ENCODE measurements at regions not wholly inside any gene's neighbourhood (a gene's known extent, or its start where the extent isn't known, plus 50 kb on each side); places are given as distances from the start of the nearest gene placed in this dataset.

DNA sequence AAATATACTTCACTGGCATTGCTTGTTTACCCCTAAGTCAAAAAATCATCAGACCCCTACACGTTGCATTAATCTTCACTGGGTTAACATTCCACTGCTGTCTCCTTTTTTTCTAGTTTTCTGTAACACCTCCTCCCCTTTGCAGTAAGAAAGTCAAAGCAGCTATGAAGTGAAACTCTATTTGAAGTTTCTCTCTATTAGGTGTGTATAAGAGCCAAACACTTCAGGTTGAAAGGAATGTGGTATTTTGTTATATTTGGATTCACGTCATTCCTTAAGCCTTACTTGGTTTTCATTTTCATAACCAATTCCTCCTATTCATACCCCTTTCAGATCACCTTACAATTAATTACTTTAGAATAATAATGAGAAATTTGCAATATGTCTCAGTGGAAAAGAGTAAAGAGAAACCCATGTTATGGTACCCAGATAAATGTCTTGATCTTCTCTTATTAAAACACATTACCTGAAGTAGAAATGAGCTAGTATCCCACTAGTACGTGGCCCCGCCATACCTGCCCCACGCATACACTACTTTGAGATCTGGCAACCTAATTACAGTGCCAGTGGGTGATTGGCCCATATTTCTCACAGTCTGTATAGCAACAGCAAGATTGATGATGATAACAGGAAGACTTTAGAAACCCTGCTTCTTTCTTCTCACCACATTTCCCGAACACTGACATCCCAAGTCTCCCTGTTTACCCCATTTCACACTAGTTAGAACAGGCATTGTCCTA is 236.4 kb upstream of the RGS6 start:
- DNase-seq: no peak

DNA sequence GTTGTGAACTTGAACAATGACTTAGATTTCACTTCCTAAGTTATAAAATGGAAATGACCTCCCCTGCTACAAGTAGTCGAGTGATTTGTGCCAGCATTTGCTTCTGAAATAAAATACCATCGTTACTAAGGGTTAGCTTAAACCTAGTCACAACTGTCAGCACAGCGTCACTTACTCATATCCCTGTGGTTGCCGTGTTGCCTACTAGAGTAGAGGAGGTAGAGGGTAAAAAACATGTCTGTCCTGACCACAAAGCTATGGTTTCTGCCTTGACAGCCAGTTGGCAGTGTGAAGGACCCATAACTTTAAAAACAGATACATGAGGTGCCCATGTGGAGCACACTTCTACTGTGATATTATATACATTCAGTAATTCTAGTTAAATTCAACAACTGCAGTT is 234.2 kb upstream of the RGS6 start:
- no peak for DNase-seq

GRCh38 chr14:71698673-71699072 is 233.6 kb upstream of the RGS6 start:
- DNase-seq: no peak

- DNase-seq: no peak
These were observed 230.2 kb upstream of the RGS6 start for GRCh38 chr14:71701990-71702389.

DNA sequence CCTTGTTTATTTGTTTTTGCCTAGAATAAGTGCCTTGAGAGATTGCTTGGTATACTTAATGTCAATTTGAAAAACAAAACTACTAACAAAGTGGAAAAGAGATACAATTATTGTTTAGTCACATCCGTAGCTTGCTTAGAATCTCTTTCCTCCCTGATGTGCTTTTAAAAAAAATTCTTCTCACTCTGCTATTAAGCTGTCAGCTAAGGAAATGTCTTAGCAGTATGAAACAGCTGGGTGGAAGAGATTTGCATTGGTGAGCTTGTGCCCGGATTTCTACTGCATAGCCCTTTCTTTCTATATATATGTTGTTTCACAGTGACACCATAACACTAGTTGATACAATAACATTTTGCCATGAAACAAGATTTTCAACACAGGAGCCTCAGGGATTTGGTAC is 229.4 kb upstream of the RGS6 start:
- no peak for DNase-seq

DNA sequence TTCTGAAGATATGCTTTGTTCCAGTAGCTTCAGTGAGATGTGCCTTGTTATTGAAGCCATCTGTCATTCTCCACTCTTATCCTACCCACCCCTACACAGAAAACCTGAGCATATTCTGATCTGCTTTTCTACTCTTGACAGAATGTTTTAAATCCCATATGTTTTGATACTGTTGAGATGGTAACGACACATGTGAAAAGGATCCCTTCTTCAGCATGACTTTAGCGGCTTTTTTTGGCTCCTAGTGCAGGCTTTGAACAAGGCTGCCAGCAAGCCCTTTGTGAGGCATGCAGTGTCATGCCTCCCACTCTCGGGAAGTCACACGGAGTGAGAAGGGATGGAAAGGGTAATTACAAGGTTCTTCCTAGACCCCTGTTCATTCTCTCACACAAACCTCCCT is 228.8 kb upstream of the RGS6 start:
- no peak for DNase-seq

- DNase-seq: no peak
These were observed 228.0 kb upstream of the RGS6 start for GRCh38 chr14:71704210-71704609.

- DNase-seq: no peak
These were observed 226.8 kb upstream of the RGS6 start for GRCh38 chr14:71705460-71705859.

DNA sequence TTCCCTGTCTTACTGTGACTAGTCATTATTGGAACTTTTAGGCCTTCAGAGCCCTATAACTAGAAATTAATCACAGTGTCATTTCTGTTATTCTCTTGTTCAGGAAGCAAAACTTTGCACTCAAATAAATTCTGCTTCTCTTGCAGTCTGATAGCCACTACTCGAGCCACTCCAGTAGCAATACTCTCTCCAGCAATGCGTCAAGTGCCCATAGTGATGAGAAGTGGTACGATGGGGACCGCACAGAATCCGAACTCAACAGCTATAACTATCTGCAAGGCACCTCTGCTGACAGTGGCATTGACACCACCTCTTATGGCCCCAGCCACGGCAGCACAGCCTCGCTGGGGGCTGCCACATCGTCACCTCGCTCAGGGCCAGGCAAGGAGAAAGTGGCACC is 223.2 kb upstream of the RGS6 start:
- DNase-seq: no peak

- DNase-seq: no peak
These were observed 222.2 kb upstream of the RGS6 start for GRCh38 chr14:71709987-71710386.

GRCh38 chr14:71711125-71711524 is 221.1 kb upstream of the RGS6 start:
- DNase-seq: no peak

- DNase-seq: no peak
These were observed 220.6 kb upstream of the RGS6 start for GRCh38 chr14:71711619-71712018.

DNA sequence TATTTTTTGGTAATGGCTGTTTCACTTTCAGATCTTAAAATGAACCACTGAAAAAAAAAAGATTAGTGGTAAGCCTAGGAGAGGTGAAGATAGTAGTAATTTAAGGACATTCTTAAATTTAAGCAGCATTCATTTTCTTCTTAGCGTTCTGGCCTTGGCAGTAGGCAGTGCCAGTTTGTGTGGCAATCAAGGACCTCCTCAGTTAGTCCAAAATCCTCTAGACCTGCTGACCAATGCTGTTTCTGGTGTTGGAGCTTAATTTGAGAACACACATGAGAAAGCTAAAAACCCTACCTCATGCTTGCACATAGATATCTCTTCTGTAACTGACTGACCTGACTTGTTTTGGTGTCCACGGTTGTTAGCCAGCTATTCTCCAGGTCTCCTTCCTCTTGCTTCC is 219.8 kb upstream of the RGS6 start:
- no peak for DNase-seq

GRCh38 chr14:71713016-71713415 is 219.2 kb upstream of the RGS6 start:
- DNase-seq: no peak

- no peak for DNase-seq
These were observed 218.8 kb upstream of the RGS6 start for GRCh38 chr14:71713451-71713850.

GRCh38 chr14:71714225-71714624 is 218.0 kb upstream of the RGS6 start:
- DNase-seq: no peak

- DNase-seq: no peak
These were observed 216.0 kb upstream of the RGS6 start for GRCh38 chr14:71716041-71716772.

DNA sequence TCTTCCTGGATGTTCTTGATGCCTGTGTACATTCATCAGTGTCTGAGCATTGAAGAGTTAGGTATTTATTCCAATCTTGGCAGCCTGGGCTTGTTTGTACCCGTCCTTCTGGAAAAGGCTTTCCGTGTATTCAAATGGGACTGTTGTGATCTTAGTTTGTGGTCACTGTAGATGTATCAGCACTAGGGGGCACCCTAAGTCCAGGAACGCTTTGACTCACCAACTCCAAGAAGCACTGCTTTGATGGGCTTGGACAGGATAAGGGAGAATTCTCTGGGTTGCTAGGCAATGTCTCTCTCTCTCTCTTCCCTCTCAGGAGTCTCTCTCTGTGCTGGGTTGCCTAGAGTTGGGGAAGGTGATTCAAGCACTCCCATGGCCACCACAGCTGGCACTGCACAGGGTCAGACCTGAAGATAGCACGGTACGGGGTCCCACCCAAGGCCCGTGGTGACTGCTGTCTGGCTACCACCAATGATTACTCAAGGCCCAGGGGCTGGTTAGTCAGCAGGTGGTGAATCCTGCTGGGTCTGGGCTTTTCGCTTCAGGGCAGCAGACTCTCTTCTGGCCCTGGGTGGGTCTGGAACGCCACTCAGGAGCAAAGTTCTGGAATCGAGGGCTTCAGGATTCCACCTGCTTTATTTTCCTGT is 211.1 kb upstream of the RGS6 start:
- DNase-seq: no peak

DNA sequence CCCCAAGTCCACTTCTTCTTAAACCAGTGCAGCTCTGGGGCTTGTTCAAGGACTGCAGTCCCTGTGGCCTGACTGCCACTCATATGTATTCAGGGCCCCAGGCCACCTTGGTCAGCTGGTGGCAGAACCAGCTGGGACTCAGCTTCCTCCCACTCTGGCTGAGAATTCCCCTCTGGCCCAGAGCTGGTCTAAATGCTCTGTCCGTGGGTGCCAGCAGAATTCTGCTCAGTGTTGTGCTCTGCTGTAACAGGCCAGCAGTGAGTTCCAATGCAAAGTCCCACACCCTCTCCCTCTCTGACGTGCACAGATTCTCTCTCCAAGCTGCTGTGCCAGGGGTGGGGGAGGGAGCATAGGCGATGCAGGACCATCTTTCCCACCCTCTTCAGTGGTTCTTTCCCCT is 210.4 kb upstream of the RGS6 start:
- DNase-seq: no peak

DNA sequence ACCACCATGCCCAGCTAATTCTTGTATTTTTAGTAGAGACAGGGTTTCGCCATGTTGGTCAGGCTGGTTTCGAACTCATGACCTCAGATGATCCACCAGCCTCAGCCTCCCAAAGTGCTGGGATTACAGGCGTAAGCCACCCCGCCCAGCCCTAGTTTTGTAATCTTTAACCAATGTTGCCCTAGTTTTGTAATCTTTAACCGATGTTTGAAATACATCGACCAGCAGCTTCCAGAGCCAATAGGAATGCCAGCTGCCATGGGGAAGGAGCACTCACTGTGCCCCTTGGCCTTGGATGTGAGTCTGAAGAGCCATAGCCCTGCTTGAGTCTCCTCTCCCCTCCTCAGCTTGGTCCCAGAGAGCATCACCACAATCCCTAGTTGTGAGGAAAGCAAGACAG is 209.3 kb upstream of the RGS6 start:
- DNase-seq: no peak

GRCh38 chr14:71725922-71726579 is 206.2 kb upstream of the RGS6 start:
- DNase-seq: no peak

GRCh38 chr14:71726580-71727021 is 205.6 kb upstream of the RGS6 start:
- DNase-seq: no peak

DNA sequence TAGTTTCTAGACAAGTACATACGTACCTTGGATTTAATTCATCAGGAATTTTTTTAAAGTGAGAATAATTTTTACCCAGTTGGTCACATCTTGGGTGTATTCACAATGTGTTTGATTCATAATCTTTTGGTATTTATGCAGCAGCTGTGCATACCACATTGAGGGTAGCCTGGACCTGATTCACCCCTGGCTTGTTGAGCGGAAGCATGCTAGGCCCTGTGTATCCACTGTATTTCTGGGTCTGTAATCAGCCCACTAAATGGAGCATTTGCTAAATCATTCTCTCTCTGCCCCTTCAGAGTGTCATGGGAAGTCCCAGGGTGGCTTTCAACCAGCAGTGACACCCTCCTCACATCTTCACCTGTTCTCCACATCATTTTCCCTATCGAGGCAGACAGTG is 203.8 kb upstream of the RGS6 start:
- DNase-seq: no peak

DNA sequence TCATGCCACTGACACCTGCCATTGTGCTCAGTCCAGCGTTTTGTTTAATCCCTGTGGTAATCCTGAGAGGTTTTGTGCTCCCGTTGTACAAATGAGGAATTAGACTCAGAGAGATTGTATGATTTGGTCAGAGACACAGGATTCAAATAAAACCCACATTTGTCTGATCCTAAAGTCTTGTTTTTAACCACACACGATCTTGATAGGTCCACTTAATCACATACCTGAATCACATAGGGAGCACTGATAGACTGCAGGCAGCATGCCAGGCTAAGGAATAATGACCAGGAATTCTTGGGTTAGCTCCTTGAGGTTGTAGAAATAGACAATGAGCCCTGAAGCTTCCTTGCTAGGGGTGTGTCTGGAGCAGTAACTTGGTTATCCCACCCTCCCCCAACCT is 202.6 kb upstream of the RGS6 start:
- DNase-seq: no peak

Measured in NCI-H1436 (cell line).